ENCODE measurements at regions not wholly inside any gene's neighbourhood (a gene's known extent, or its start where the extent isn't known, plus 50 kb on each side); places are given as distances from the start of the nearest gene placed in this dataset.

DNA sequence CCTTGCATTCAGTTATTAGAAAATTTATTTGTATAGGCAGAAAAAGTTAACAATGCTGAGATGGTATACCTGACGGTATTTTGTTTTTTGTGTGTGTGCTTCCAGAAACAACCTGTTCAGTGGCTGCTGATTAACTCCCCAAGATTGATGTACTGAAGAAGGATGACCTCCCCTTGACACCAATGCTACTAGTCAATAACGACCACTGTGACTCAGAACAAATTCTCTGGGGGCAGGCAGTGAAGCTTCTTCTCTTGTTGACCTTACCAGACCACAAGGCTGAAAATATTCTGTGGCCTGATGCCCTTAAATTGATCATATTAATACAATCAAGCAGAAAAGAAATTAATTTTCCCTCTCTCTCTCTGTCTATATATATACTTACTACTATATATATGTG is 1182.9 kb upstream of the CRIM1 start:
- intact Hi-C loops (cut with DNase I): no loop called here
- Histone ChIP-seq H3K4me1 (ENCODE audit: control insufficient read depth in 2 of 3, insufficient read depth in 2 of 3, low read depth in 1 of 3, low read length in 3 of 3) (no peaks in the 10 kb centered on the region), H3K4me3 (ENCODE audit: low read length in 3 of 3) (no peak overlapping the region), H3K27me3 (ENCODE audit: control insufficient read depth, insufficient read depth, low read length) (no peaks in the 10 kb centered on the region), H3K9me3 (ENCODE audit: control insufficient read depth in 2 of 3, insufficient read depth in 1 of 3, low read length in 3 of 3) (no peaks in the 10 kb centered on the region), H3K27ac (ENCODE audit: low read depth in 2 of 2, low read length in 2 of 2) (no peak overlapping the region), H3K9ac (ENCODE audit: low read length in 3 of 3) (no peak overlapping the region), H3K36me3 (ENCODE audit: control insufficient read depth in 2 of 3, insufficient read depth in 3 of 3, low read length in 3 of 3) (no peaks in the 10 kb centered on the region)
- TF ChIP-seq, protein P1, sequence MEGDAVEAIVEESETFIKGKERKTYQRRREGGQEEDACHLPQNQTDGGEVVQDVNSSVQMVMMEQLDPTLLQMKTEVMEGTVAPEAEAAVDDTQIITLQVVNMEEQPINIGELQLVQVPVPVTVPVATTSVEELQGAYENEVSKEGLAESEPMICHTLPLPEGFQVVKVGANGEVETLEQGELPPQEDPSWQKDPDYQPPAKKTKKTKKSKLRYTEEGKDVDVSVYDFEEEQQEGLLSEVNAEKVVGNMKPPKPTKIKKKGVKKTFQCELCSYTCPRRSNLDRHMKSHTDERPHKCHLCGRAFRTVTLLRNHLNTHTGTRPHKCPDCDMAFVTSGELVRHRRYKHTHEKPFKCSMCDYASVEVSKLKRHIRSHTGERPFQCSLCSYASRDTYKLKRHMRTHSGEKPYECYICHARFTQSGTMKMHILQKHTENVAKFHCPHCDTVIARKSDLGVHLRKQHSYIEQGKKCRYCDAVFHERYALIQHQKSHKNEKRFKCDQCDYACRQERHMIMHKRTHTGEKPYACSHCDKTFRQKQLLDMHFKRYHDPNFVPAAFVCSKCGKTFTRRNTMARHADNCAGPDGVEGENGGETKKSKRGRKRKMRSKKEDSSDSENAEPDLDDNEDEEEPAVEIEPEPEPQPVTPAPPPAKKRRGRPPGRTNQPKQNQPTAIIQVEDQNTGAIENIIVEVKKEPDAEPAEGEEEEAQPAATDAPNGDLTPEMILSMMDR (IDR thresholded peaks at IDR 0.05; ENCODE audit: borderline replicate concordance, extremely low read depth, insufficient read depth): no peak
- FAIRE-seq (no peak), DNase-seq (no peak)

DNA sequence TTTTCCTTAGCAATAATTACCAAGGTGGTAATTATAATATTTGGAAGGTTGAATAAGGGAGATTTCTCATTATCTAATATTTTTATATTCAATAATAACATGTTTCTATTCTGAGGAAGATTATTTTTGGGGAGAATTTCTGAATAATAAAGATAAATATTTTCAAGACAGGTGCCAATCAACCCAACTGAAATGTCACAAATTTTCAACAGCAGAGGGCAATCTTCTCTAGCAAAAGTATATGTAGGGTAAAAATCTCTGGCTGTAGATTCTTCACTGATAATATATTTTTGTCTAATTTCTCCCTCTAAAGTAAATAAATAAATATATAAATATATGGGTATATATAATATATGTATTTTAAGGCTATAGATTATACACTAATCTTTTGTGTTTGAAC is 1187.2 kb upstream of the CRIM1 start:
- DNase-seq (no peak), FAIRE-seq (peak; percentile 44)
- TF ChIP-seq, protein P1 (IDR thresholded peaks at IDR 0.05; ENCODE audit: borderline replicate concordance, extremely low read depth, insufficient read depth): peak; percentile 16
- Histone ChIP-seq H3K4me1 (ENCODE audit: control insufficient read depth in 2 of 3, insufficient read depth in 2 of 3, low read depth in 1 of 3, low read length in 3 of 3) (no peaks in the 10 kb centered on the region), H3K9me3 (ENCODE audit: control insufficient read depth in 2 of 3, insufficient read depth in 1 of 3, low read length in 3 of 3) (no peaks in the 10 kb centered on the region), H3K4me3 (ENCODE audit: low read length in 3 of 3) (no peak overlapping the region), H3K36me3 (ENCODE audit: control insufficient read depth in 2 of 3, insufficient read depth in 3 of 3, low read length in 3 of 3) (no peaks in the 10 kb centered on the region), H3K27me3 (ENCODE audit: control insufficient read depth, insufficient read depth, low read length) (no peaks in the 10 kb centered on the region), H3K27ac (ENCODE audit: low read depth in 2 of 2, low read length in 2 of 2) (no peak overlapping the region), H3K9ac (ENCODE audit: low read length in 3 of 3) (no peak overlapping the region)
- intact Hi-C loops (cut with DNase I): no loop called here

DNA sequence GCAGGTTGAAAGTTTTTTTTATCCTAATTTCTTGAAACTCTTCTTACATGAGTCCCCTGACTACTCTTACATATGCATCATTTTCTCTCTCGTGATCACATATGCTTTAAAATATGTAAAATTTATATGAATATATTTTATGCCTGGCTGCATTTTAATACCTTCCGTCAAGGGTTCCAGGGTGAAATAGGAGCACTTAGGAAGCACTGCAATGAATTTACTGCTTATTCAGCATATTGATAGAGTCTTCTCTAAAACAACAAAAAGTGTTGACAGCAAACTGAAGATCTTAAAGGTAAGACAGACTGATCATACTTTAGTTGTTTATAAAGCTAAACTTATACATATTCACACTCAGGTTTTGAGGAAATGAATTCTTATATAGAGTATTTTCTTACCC is 1191.6 kb upstream of the CRIM1 start:
- Histone ChIP-seq H3K4me1 (ENCODE audit: control insufficient read depth in 2 of 3, insufficient read depth in 2 of 3, low read depth in 1 of 3, low read length in 3 of 3) (no peaks in the 10 kb centered on the region), H3K36me3 (ENCODE audit: control insufficient read depth in 2 of 3, insufficient read depth in 3 of 3, low read length in 3 of 3) (no peaks in the 10 kb centered on the region), H3K9me3 (ENCODE audit: control insufficient read depth in 2 of 3, insufficient read depth in 1 of 3, low read length in 3 of 3) (no peaks in the 10 kb centered on the region), H3K9ac (ENCODE audit: low read length in 3 of 3) (no peak overlapping the region), H3K27ac (ENCODE audit: low read depth in 2 of 2, low read length in 2 of 2) (no peak overlapping the region), H3K4me3 (ENCODE audit: low read length in 3 of 3) (no peak overlapping the region), H3K27me3 (ENCODE audit: control insufficient read depth, insufficient read depth, low read length) (no peaks in the 10 kb centered on the region)
- DNase-seq (no peak), FAIRE-seq (no peak)
- intact Hi-C loops (cut with DNase I): no loop called here
- TF ChIP-seq, protein P1 (IDR thresholded peaks at IDR 0.05; ENCODE audit: borderline replicate concordance, extremely low read depth, insufficient read depth): no peak

DNA sequence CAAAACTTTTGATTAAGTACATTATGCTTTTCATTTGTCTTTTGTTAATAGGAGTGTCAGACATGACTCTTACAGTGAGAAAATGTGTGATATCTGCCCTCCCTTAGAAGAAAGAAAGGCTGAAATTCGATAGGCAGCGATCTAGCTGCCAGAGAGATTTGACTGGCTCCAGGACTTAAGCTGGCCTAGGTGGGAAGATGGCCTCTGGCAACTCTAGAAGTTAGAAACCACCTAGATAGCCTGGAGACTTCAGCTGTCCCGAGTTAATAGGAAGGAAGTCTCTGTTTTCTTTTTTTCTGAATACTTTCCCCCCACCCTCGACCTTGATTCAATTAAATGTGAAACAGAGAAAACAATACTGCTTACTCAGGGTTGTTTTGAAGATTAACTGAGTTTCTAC is 1194.7 kb upstream of the CRIM1 start:
- no peak for DNase-seq
- Histone ChIP-seq H3K4me3 (ENCODE audit: low read length in 3 of 3) (no peak overlapping the region), H3K27me3 (ENCODE audit: control insufficient read depth, insufficient read depth, low read length) (no peaks in the 10 kb centered on the region), H3K27ac (ENCODE audit: low read depth in 2 of 2, low read length in 2 of 2) (no peak overlapping the region), H3K4me1 (ENCODE audit: control insufficient read depth in 2 of 3, insufficient read depth in 2 of 3, low read depth in 1 of 3, low read length in 3 of 3) (no peaks in the 10 kb centered on the region), H3K9me3 (ENCODE audit: control insufficient read depth in 2 of 3, insufficient read depth in 1 of 3, low read length in 3 of 3) (no peaks in the 10 kb centered on the region), H3K9ac (ENCODE audit: low read length in 3 of 3) (no peak overlapping the region), H3K36me3 (ENCODE audit: control insufficient read depth in 2 of 3, insufficient read depth in 3 of 3, low read length in 3 of 3) (no peaks in the 10 kb centered on the region)
- no peak for FAIRE-seq
- TF ChIP-seq, protein P1 (IDR thresholded peaks at IDR 0.05; ENCODE audit: borderline replicate concordance, extremely low read depth, insufficient read depth): no peak
- intact Hi-C loops (cut with DNase I): no loop called here

Data from kidney (tissue), 13 donors.